Vagina (tissue), 2 donors: ENCODE measurements at regions not wholly inside any gene's neighbourhood (a gene's known extent, or its start where the extent isn't known, plus 50 kb on each side); places are given as distances from the start of the nearest gene placed in this dataset.

Experiments
- CTCF ChIP-seq, 3 experiments: fragments of 450-650 bp in 2 of 3; fragments of 200-600 bp in 1 of 3; sonication (generic) in 1 of 3; IDR thresholded peaks; one replicate each; pipeline ENCODE4 v1.5.1; 2017 to 2019; ENCODE audit warnings: antibody characterized with exemption in 3 of 3, mild to moderate bottlenecking in 2 of 3, moderate library complexity in 2 of 3
- POLR2A ChIP-seq, 2 donors: fragments of 450-650 bp; IDR thresholded peaks; one replicate each; pipeline ENCODE4 v1.6.1; 2017; ENCODE audit warnings: antibody characterized with exemption in 2 of 2, mild to moderate bottlenecking in 2 of 2, moderate library complexity in 2 of 2
- POLR2AphosphoS5 ChIP-seq, 2 donors: sonication (generic); formaldehyde crosslinking; IDR thresholded peaks; one replicate each; pipeline ENCODE4 v1.9.0; 2017; ENCODE audit warnings: antibody characterized with exemption in 2 of 2, mild to moderate bottlenecking in 2 of 2, low read depth in 1 of 2; ENCODE audit not compliant: insufficient read depth in 1 of 2

GRCh38 chrX:140432346-140433175, 72.3 kb downstream of the SOX3 start:
- TF ChIP-seq POLR2AphosphoS5 (IDR thresholded peaks at IDR 0.05; ENCODE audit: insufficient read depth in 1 of 2, low read depth in 1 of 2), result no peak
- no peak for TF ChIP-seq POLR2A (IDR thresholded peaks at IDR 0.05)
- TF ChIP-seq CTCF (IDR thresholded peaks at IDR 0.05), result no peak
